HG03460 (cell line): ENCODE measurements at regions not wholly inside any gene's neighbourhood (a gene's known extent, or its start where the extent isn't known, plus 50 kb on each side); places are given as distances from the start of the nearest gene placed in this dataset.

Experiments
- ATAC-seq: cut with Tn5 transposase; IDR thresholded peaks from one replicate; pipeline ENCODE4 v1.9.1; 2021; ENCODE audit not compliant: unreplicated experiment

DNA sequence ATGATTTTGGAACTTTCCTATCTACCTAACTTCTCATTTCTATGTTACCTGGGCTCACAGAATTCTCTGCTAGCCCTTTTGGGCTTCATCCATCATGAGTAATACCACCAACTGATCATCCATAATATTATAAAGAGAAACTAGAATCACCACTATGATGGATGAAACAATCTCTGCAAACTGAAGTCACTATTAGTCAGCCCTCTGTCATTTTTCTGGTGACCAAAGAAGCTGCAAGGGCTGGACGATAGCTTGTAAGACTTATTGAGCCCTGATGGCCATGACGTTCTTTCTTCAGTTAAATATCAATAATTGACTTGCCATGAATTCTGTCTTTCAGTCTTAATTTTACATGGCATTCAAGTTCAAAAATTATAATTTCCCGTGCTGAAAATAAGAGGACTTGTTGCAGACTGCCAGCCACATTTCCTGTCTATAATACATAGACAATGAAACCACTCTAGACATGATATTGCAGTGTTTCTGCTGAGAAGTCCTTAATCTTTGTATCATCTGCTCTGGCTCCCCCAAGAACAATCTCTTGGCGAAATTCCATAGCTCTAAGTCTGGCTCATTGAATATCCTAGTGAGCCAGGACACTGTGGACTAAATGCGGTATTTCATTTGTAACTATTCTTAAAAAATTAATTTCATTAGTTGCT is 655.0 kb upstream of the CAMK1G start:
- no peak for ATAC-seq

DNA sequence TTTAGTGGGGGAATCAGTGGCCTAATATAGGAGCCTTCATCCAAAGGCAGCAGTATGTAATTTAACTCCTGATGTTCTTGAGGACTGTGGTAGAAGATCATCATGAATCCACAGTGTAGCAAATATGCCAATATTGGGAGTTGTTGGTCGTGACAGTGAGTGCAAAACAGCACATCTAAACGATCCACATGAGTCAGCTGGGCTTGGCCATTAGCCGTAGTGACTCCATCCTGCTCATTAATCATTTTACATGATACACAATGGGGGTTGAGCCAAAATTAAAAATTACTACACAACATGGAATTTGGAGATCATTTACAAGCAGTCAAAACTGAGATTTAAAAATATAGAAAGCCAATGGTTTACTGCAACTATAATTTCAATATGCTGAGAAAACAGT is 653.9 kb upstream of the CAMK1G start:
- no peak for ATAC-seq

DNA sequence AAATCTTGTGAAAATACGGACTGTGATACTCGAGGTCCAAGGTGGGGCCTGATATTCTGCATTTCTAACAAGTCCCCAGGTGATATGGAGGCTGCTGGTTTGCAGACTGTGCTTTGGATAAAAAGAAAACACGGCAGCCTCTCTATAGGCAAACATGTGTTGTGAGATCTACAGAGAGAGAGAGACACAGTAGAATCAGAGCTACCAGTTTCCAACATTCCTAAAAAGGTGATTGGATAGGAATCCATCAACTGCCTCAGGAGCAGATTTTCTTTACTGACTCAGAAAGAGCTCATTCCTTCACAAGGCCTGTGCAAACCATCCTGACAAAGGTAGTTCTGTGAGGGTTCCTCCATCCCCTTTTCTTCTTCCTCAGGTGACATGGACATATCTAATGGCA is 651.6 kb upstream of the CAMK1G start:
- no peak for ATAC-seq

DNA sequence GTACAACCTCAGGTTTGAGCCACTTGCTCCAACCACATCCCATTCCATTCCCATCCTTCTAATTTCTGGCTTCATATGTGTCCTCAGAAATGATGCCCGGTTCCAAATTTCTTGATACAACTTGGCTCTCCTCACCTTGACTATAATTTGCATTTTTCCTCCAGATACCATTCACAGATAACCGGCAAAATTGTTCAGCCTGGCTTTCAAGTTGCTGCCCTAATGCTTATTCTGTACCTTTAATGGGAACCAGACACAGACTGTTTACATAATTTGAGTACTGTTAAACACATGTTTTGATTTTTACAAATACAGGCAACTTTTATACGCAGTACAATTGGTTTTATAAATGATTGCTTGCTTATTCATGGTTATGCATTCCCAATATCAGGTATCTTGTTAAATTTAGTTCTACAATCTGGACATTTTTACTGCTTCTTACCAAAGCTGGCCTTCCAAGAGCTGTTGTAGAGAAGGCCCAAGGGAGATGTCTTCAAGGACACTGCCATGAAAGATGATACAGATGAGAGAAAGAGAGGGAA is 649.5 kb upstream of the CAMK1G start:
- ATAC-seq, result no peak

DNA sequence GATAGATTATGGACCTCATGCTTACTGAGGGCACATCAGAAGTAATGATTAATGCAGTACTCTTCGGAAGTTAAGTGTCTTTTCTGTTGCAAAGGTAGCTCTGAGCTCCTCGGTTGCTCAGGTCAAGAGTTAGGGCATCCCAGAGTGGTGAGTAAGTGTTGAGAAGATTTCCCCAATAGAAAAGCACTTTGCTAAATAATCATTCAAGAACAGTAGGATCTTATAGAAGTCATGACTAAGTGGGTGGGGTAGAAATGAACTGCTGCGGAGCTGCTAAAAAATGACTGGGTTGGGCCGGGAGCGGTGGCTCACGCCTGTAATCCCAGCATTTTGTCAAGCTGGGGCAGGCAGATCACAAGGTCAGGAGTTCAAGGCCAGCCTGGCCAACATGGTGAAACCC is 648.6 kb upstream of the CAMK1G start:
- ATAC-seq, result no peak

DNA sequence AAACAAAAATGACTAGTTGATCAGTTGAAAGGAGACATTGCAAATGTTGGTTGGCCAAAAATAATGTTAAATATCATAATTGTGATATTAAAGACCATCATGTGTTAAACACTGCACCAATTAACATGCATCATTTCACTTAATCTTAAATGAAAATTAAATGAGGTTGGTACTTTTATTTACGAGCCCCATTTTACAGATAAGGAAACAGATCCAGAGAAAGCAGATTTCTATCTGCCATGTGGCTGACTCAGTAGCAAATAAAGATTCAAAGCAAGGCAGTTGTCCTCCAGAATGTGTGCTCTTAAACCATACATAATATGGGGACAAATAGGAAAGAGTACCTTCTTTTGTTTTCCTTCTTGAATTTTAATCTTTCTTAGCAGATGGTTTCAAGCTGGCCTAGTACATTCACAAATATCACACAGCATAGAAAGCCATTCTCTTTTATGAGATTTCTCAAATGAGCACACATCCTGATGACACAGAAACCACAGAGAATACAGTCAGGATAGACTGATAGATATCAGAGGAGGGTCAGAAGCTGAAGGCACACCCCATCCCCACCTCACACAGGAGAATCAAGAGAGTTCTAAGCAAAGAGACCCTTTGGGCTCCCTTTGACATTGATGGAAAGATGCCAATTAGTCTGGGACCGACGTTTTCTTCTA is 647.9 kb upstream of the CAMK1G start:
- ATAC-seq, result no peak

- no peak for ATAC-seq
Observed at GRCh38 chr1:208939537-208940085, 643.9 kb upstream of the CAMK1G start.

DNA sequence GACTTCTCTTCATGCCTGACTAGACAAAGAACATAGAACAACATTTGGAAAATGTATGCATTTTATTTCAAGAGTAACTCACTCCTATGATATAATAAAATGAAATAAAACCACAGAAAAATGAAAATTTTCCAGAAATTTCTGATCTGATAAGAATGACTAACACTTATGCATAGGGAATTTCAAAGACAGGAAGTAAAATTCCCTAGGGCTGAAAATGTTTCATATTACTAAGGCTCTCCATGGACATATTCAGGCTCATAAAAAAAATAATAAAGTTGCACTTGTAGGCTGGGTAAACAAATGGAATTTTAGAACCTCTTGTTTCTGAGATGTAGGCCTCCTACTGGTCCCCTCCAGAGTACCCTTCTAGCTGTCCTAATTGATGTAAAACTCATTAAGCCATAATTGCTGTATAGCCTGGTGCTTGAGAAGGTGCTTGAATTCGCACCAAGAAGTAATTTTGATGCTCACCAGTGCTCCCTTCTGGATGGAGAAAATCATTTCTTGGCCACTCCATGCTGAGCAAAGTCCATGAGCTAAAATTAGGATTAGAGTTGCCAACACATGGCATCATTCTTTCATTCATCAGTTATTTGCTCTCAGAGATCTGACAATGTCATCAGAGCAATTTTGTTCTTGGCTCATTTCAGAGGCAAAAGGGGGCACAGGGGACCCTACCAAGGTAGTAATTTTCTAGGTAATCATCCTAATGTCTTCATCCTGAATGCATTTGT is 641.0 kb upstream of the CAMK1G start:
- no peak for ATAC-seq

GRCh38 chr1:208943291-208943690 is 640.2 kb upstream of the CAMK1G start:
- no peak for ATAC-seq

DNA sequence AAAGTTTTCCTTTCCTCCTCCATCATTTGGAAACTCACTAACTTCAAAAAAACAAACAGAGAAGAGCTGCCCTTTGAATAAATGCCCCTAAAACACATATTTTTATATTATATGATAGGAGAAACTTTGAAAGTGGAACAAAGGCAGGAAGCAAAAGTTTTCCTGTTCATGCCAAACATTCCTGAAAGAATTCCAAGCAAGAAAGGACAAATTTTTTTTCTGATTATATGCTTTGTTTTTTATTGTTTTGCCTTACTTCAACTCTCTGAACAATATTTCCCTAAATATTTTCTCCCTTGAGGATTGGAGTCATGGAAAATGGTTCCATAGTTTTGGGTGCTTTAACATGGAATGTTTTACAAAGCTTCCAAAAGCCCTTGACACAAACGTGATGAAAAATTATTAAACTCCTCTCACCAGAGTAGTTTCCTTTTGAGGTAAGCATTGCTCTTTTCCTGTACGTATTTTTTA is 638.5 kb upstream of the CAMK1G start:
- ATAC-seq, result no peak

DNA sequence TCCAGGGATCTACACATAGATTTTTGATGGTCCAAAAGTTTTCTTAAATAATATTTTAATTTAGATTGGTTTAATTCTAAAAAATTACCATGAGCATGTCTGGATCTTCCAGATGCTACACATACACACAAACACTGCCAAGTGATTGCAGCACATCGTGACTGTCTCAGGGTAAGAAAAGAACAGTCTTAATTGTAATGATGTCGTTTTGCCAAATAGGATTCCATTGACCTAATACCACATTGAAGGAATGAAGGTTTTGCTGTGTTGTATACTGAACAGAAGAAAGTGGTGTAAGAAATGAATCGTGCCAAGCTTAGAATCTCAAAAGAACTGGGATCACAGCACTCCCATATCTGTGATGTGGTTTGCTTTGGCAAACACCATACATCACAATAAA is 633.3 kb upstream of the CAMK1G start:
- no peak for ATAC-seq

GRCh38 chr1:208951026-208951525 is 632.4 kb upstream of the CAMK1G start:
- ATAC-seq, result no peak

DNA sequence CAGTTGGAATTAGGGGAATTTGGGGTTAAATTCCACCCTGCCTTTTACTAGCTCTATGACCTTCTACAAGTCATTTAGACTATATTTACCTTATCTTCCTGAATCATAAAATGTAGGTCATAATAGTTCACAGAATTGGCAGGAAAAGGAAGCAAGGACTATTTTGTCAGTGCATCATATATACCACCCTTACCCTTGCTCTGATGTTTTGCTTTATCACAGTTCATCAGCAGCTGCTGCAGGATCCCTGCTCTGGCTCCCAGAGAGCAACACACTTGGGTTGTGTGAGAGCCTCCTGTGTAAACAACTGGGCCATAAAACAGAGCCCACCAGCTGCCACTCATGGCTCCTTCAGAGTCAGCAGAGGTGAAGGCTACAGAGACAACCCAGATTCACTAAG is 631.6 kb upstream of the CAMK1G start:
- no peak for ATAC-seq

DNA sequence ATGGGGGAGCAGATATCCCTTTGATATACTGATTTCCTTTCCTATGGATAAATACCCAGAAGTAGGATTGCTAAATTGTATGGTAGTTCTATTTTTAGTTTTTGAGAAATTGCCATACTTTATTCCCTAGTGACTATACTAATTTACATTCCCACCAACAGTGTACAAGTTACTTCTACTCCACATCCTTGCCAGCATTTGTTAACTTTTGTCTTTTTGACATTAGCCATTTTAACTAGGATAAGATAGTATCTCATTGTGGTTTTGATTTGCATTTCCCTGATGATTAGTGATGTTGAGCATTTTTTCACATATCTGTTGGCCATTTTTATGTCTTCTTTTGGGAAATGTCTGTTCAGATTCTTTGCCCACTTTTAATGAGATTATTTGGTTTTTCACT is 620.6 kb upstream of the CAMK1G start:
- no peak for ATAC-seq

DNA sequence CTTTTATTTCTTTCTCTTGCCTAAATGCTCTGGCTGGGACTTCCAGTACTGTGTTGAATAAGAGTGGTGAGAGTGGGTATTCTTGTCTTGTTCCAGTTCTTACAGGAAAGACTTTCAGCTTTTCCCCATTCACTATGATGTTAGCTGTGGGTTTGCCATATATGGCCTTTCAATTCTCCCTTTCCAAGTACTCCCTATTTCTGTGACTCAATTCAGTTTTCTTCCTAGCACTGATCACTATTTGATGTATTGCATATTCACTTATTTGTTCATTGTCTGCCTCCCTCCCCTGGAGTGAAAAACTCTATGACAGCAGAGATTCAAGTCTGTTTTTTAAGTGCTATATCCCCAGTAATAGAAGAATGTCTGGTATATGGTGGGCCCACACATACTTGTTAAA is 618.2 kb upstream of the CAMK1G start:
- ATAC-seq, result no peak

GRCh38 chr1:208967334-208967733 is 616.2 kb upstream of the CAMK1G start:
- ATAC-seq, result no peak

GRCh38 chr1:208974717-208975116 is 608.8 kb upstream of the CAMK1G start:
- ATAC-seq, result no peak

- no peak for ATAC-seq
Observed at GRCh38 chr1:208975456-208975855, 608.1 kb upstream of the CAMK1G start.

DNA sequence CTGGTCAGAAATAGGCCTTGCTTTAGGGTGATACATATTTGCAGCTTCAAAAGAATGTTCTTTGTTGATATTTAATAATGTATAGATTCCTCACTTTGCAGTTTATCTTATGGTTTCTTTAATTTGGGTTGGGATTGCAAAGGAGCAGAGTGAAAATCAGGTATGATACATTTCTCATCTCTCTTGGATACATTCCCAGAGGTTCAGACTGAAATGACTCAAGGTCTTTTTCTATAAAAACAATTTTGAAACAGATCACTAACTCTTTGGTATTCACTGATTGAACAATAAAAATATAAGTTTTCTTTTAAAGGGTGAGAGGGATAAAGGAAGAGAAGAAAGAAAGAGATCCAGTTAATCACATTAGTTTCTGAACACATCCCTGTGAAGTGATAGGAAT is 606.5 kb upstream of the CAMK1G start:
- ATAC-seq, result no peak

DNA sequence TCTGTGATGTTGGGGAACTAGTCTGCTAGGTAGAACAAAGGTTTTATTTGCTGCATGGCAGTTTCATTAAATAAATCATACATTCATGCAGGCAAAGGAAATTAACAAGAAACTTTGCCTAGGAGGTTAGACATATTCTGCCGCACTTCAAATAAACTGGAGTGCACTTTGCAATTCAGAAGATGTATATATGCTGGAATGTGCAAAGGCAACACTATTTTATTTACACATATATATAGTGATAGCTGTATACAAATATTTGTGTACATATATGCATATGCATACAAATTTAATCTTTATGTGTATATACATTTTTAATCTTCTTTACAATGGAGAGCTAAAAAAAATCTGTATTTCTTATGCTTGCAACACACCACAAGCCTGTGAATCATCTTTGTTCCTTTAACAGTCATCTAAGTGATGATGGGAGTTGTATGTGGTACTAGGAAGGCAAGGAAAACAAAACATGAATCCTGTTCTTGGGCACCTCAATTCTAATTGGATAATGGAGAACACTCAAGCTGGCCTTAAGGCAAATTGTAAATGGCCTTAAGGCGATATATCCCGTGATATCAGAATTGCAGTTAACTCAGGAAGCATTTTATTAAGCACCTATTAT is 605.8 kb upstream of the CAMK1G start:
- no peak for ATAC-seq

DNA sequence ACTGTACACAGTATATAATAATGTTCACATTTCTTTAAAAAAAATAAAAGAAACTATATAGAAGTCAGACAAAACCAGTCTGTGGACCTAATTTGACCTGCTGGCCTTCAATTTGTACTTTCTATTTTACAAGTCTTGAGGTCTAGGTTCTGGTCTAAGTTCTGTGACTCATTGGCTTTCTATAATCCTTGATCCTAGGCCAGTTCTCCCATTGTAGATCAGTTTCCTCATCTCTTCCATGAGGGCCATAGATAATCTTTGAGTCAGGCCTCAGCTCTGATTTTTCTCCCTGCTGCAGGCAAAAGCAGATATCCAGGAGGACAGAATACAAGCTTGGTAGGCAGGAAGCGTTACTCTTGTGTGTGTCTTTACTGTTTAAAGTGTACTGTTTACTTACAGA is 603.7 kb upstream of the CAMK1G start:
- no peak for ATAC-seq
